GM19467 (cell line): ENCODE measurements at regions not wholly inside any gene's neighbourhood (a gene's known extent, or its start where the extent isn't known, plus 50 kb on each side); places are given as distances from the start of the nearest gene placed in this dataset.

ENCODE experiments used
- ATAC-seq: cut with Tn5 transposase; IDR thresholded peaks from one replicate; pipeline ENCODE4 v1.9.1; 2021; ENCODE audit warnings: mild to moderate bottlenecking, moderate library complexity; ENCODE audit not compliant: unreplicated experiment

GRCh38 chr3:117774130-117774529 is 1064.6 kb downstream of the TUSC7 start:
- ATAC-seq = no peak

- ATAC-seq = no peak
These were observed 1076.8 kb downstream of the TUSC7 start for GRCh38 chr3:117786349-117786748.

GRCh38 chr3:117788061-117788460 is 1078.5 kb downstream of the TUSC7 start:
- ATAC-seq = no peak

GRCh38 chr3:117788506-117788905 is 1078.9 kb downstream of the TUSC7 start:
- ATAC-seq = no peak

GRCh38 chr3:117790235-117790987 is 1080.8 kb downstream of the TUSC7 start:
- ATAC-seq = no peak

- no peak for ATAC-seq
These were observed 1084.2 kb downstream of the TUSC7 start for GRCh38 chr3:117793622-117794265.

- ATAC-seq = no peak
These were observed 1088.6 kb downstream of the TUSC7 start for GRCh38 chr3:117798221-117798620.

GRCh38 chr3:117798687-117799386 is 1089.3 kb downstream of the TUSC7 start:
- ATAC-seq = no peak

GRCh38 chr3:117799387-117799735 is 1089.8 kb downstream of the TUSC7 start:
- ATAC-seq = no peak

- no peak for ATAC-seq
These were observed 1092.3 kb downstream of the TUSC7 start for GRCh38 chr3:117801912-117802239.

GRCh38 chr3:117809186-117810081 is 1099.9 kb downstream of the TUSC7 start:
- no peak for ATAC-seq

- no peak for ATAC-seq
These were observed 1102.2 kb downstream of the TUSC7 start for GRCh38 chr3:117811786-117812185.

GRCh38 chr3:117814975-117815374 is 1105.4 kb downstream of the TUSC7 start:
- no peak for ATAC-seq

- ATAC-seq = no peak
These were observed 1107.5 kb downstream of the TUSC7 start for GRCh38 chr3:117817103-117817502.

GRCh38 chr3:117818592-117818991 is 1109.0 kb downstream of the TUSC7 start:
- no peak for ATAC-seq

GRCh38 chr3:117820658-117821299 is 1111.2 kb downstream of the TUSC7 start:
- ATAC-seq = no peak

- no peak for ATAC-seq
These were observed 1112.8 kb downstream of the TUSC7 start for GRCh38 chr3:117822416-117822815.

GRCh38 chr3:117836296-117836695 is 1126.7 kb downstream of the TUSC7 start:
- ATAC-seq = no peak

GRCh38 chr3:117837391-117837790 is 1127.8 kb downstream of the TUSC7 start:
- no peak for ATAC-seq

- no peak for ATAC-seq
These were observed 1132.5 kb downstream of the TUSC7 start for GRCh38 chr3:117842086-117842485.

- no peak for ATAC-seq
These were observed 1133.8 kb downstream of the TUSC7 start for GRCh38 chr3:117843356-117843755.
